ENCODE measurements at regions not wholly inside any gene's neighbourhood (a gene's known extent, or its start where the extent isn't known, plus 50 kb on each side); places are given as distances from the start of the nearest gene placed in this dataset.

DNA sequence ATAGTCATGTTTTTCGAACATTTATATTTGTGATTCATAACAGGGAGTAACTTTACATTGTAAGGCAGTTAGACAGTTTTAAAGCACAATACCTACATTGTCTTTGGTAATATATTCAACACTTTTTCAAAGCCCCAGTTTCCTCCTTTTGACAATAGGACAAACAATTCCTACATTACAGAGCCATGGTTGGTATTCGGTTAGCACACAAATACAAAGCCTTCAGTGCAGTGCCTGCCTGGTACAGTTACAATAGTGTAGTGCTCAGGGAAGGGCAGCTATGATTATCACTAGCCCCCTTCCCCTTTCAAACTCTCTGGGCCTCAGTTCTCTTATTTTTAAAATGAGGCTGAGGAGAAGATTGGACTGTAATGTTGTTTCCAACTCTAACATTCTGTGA lies 207.8 kb downstream of the TPBG start:
- TF ChIP-seq EP300 (IDR thresholded peaks at IDR 0.05) (no peak), POLR2A (IDR thresholded peaks at IDR 0.05) (no peak), POLR2AphosphoS5 (IDR thresholded peaks at IDR 0.05) (no peak)
- TF ChIP-seq, protein P1, sequence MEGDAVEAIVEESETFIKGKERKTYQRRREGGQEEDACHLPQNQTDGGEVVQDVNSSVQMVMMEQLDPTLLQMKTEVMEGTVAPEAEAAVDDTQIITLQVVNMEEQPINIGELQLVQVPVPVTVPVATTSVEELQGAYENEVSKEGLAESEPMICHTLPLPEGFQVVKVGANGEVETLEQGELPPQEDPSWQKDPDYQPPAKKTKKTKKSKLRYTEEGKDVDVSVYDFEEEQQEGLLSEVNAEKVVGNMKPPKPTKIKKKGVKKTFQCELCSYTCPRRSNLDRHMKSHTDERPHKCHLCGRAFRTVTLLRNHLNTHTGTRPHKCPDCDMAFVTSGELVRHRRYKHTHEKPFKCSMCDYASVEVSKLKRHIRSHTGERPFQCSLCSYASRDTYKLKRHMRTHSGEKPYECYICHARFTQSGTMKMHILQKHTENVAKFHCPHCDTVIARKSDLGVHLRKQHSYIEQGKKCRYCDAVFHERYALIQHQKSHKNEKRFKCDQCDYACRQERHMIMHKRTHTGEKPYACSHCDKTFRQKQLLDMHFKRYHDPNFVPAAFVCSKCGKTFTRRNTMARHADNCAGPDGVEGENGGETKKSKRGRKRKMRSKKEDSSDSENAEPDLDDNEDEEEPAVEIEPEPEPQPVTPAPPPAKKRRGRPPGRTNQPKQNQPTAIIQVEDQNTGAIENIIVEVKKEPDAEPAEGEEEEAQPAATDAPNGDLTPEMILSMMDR (IDR thresholded peaks at IDR 0.05), result no peak
